Fibroblast of skin of left biceps (primary cell): ENCODE measurements at regions not wholly inside any gene's neighbourhood (a gene's known extent, or its start where the extent isn't known, plus 50 kb on each side); places are given as distances from the start of the nearest gene placed in this dataset.
A peak's percentile ranks its signal among the peaks of the same experiment; 100 is the strongest.
"Not testable (repeated sequence)": the region's sequence is repeated elsewhere in the genome, so short reads cannot be mapped to it uniquely, and the experiment has no call there.

Experiments used
- DNase-seq, 2 experiments: peaks; one replicate each; pipeline ENCODE4 v3.0.0-alpha.2; 2013; ENCODE audit warnings: low read depth in 2 of 2

- DNase-seq: no peak
Observed at GRCh38 chr2:160726046-160726445, 232.4 kb upstream of the RBMS1 start.

- DNase-seq: no peak
Observed at GRCh38 chr2:160730296-160730995, 236.8 kb upstream of the RBMS1 start.

GRCh38 chr2:160731415-160731814 is 237.8 kb upstream of the RBMS1 start:
- no peak for DNase-seq

- DNase-seq: no peak
Observed at GRCh38 chr2:160731856-160732255, 238.2 kb upstream of the RBMS1 start.

- DNase-seq: no peak
Observed at GRCh38 chr2:160735696-160736095, 242.1 kb upstream of the RBMS1 start.

GRCh38 chr2:160736148-160737028 is 242.8 kb upstream of the RBMS1 start:
- no peak for DNase-seq

GRCh38 chr2:160737247-160737646 is 243.6 kb upstream of the RBMS1 start:
- DNase-seq: no peak

GRCh38 chr2:160741271-160741670 is 247.7 kb upstream of the RBMS1 start:
- DNase-seq: no peak

- no peak for DNase-seq
Observed at GRCh38 chr2:160741815-160742214, 248.2 kb upstream of the RBMS1 start.

- DNase-seq: no peak
Observed at GRCh38 chr2:160742667-160743066, 249.1 kb upstream of the RBMS1 start.

GRCh38 chr2:160747501-160748170 is 254.0 kb upstream of the RBMS1 start:
- peak; percentile 80 to 81 for DNase-seq

GRCh38 chr2:160751021-160751420 is 257.4 kb upstream of the RBMS1 start:
- DNase-seq: no peak

GRCh38 chr2:160752475-160753330 is 259.1 kb upstream of the RBMS1 start:
- DNase-seq: peak in 1 of 2 experiments; percentile 30

GRCh38 chr2:160753331-160753654 is 259.7 kb upstream of the RBMS1 start:
- no peak for DNase-seq

GRCh38 chr2:160753960-160754359 is 260.4 kb upstream of the RBMS1 start:
- no peak for DNase-seq

GRCh38 chr2:160756481-160756880 is 262.9 kb upstream of the RBMS1 start:
- no peak for DNase-seq

- not testable (repeated sequence) for DNase-seq
Observed at GRCh38 chr2:160762493-160763128, 269.0 kb upstream of the RBMS1 start.

GRCh38 chr2:160783474-160783873 is 289.9 kb upstream of the RBMS1 start:
- peak; percentile 42 to 44 for DNase-seq

GRCh38 chr2:160784034-160784433 is 290.4 kb upstream of the RBMS1 start:
- no peak for DNase-seq

GRCh38 chr2:160790738-160791137 is 297.1 kb upstream of the RBMS1 start:
- DNase-seq: no peak

- no peak for DNase-seq
Observed at GRCh38 chr2:160791884-160792283, 298.3 kb upstream of the RBMS1 start.
